ENCODE measurements at regions not wholly inside any gene's neighbourhood (a gene's known extent, or its start where the extent isn't known, plus 50 kb on each side); places are given as distances from the start of the nearest gene placed in this dataset.
A peak's percentile ranks its signal among the peaks of the same experiment; 100 is the strongest.

- H3K27ac ChIP-seq (ENCODE audit: low read depth, low read length) = no peak overlapping the region
- H3K9me3 ChIP-seq (ENCODE audit: low read depth, low read length) = no peaks in the 10 kb centered on the region
- no peaks in the 10 kb centered on the region for H3K79me2 ChIP-seq (ENCODE audit: insufficient read depth, low read length)
- DNase-seq (ENCODE audit: insufficient read length, low spot score, missing footprints) = no peak
- no peaks in the 10 kb centered on the region for H3K4me1 ChIP-seq (ENCODE audit: insufficient read depth, low read length)
- H4K20me1 ChIP-seq (ENCODE audit: insufficient read depth, low read length) = no peaks in the 10 kb centered on the region
- H3K4me3 ChIP-seq (ENCODE audit: insufficient read depth, low read length) = no peak overlapping the region
- no peak for TF ChIP-seq CTCF (IDR thresholded peaks at IDR 0.05; ENCODE audit: extremely low read depth, low read depth, low read length)
- H3K4me2 ChIP-seq (ENCODE audit: insufficient read depth, low read length) = no peak overlapping the region
- H3K36me3 ChIP-seq (ENCODE audit: insufficient read depth, low read length) = no peaks in the 10 kb centered on the region
- H2AFZ ChIP-seq (ENCODE audit: low read length) = no peak overlapping the region
- no peaks in the 10 kb centered on the region for H3K27me3 ChIP-seq (ENCODE audit: insufficient read depth, low read length)
Observed at GRCh38 chr5:130427222-130427955, 523.1 kb downstream of the CHSY3 start.

DNA sequence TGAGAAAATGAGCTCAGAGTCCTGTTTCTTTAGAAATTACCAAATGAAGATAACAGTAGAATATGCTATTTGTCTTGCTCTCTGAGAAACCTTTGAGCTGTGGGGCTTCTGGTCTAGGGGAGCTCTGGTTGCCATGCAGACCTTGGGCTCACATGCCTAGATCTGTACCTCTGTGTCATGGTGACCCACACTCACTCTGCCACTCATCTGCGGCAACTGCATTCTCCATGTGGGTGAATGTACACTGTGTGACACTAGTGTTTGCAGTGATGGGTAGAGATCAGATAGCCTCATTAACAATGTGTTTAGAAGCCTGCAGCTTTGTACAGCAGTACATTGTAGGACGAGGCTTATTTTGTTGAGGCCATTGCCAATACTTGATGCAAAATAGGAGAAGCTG is 521.2 kb downstream of the CHSY3 start:
- Histone ChIP-seq H4K20me1 (ENCODE audit: insufficient read depth, low read length) (no peaks in the 10 kb centered on the region), H3K4me2 (ENCODE audit: insufficient read depth, low read length) (no peak overlapping the region), H3K27ac (ENCODE audit: low read depth, low read length) (no peak overlapping the region), H3K27me3 (ENCODE audit: insufficient read depth, low read length) (no peaks in the 10 kb centered on the region), H3K4me1 (ENCODE audit: insufficient read depth, low read length) (no peaks in the 10 kb centered on the region), H3K36me3 (ENCODE audit: insufficient read depth, low read length) (no peaks in the 10 kb centered on the region), H3K4me3 (ENCODE audit: insufficient read depth, low read length) (no peak overlapping the region), H2AFZ (ENCODE audit: low read length) (no peak overlapping the region), H3K79me2 (ENCODE audit: insufficient read depth, low read length) (no peaks in the 10 kb centered on the region), H3K9me3 (ENCODE audit: low read depth, low read length) (no peaks in the 10 kb centered on the region)
- no peak for TF ChIP-seq CTCF (IDR thresholded peaks at IDR 0.05; ENCODE audit: extremely low read depth, low read depth, low read length)
- DNase-seq (ENCODE audit: insufficient read length, low spot score, missing footprints) = no peak

- H2AFZ ChIP-seq (ENCODE audit: low read length) = peak overlapping the region; percentile 77
- no peak for DNase-seq (ENCODE audit: insufficient read length, low spot score, missing footprints)
- H3K27ac ChIP-seq (ENCODE audit: low read depth, low read length) = no peak overlapping the region
- H3K4me3 ChIP-seq (ENCODE audit: insufficient read depth, low read length) = no peak overlapping the region
- no peak overlapping the region for H3K4me2 ChIP-seq (ENCODE audit: insufficient read depth, low read length)
- no peaks in the 10 kb centered on the region for H3K36me3 ChIP-seq (ENCODE audit: insufficient read depth, low read length)
- no peak for TF ChIP-seq CTCF (IDR thresholded peaks at IDR 0.05; ENCODE audit: extremely low read depth, low read depth, low read length)
- H4K20me1 ChIP-seq (ENCODE audit: insufficient read depth, low read length) = no peaks in the 10 kb centered on the region
- no peaks in the 10 kb centered on the region for H3K4me1 ChIP-seq (ENCODE audit: insufficient read depth, low read length)
- no peaks in the 10 kb centered on the region for H3K27me3 ChIP-seq (ENCODE audit: insufficient read depth, low read length)
- no peaks in the 10 kb centered on the region for H3K79me2 ChIP-seq (ENCODE audit: insufficient read depth, low read length)
- no peaks in the 10 kb centered on the region for H3K9me3 ChIP-seq (ENCODE audit: low read depth, low read length)
Observed at GRCh38 chr5:130424341-130424740, 520.1 kb downstream of the CHSY3 start.

- Histone ChIP-seq H3K36me3 (ENCODE audit: insufficient read depth, low read length) (no peaks in the 10 kb centered on the region), H3K79me2 (ENCODE audit: insufficient read depth, low read length) (no peaks in the 10 kb centered on the region), H3K4me3 (ENCODE audit: insufficient read depth, low read length) (no peak overlapping the region), H3K27ac (ENCODE audit: low read depth, low read length) (no peak overlapping the region), H3K4me1 (ENCODE audit: insufficient read depth, low read length) (no peaks in the 10 kb centered on the region), H3K4me2 (ENCODE audit: insufficient read depth, low read length) (no peak overlapping the region), H3K27me3 (ENCODE audit: insufficient read depth, low read length) (no peaks in the 10 kb centered on the region), H4K20me1 (ENCODE audit: insufficient read depth, low read length) (no peaks in the 10 kb centered on the region), H3K9me3 (ENCODE audit: low read depth, low read length) (no peaks in the 10 kb centered on the region), H2AFZ (ENCODE audit: low read length) (peak overlapping the region; percentile 24)
- no peak for TF ChIP-seq CTCF (IDR thresholded peaks at IDR 0.05; ENCODE audit: extremely low read depth, low read depth, low read length)
- no peak for DNase-seq (ENCODE audit: insufficient read length, low spot score, missing footprints)
Observed at GRCh38 chr5:130402906-130403305, 498.6 kb downstream of the CHSY3 start.
